SK-N-MC (cell line): ENCODE measurements at regions not wholly inside any gene's neighbourhood (a gene's known extent, or its start where the extent isn't known, plus 50 kb on each side); places are given as distances from the start of the nearest gene placed in this dataset.

Experiments
- EZH2 ChIP-seq: fragments of 200-600 bp; sonication (generic); IDR thresholded peaks from one replicate; pipeline ENCODE4 v1.6.1; 2017; ENCODE audit warnings: antibody characterized with exemption
- POLR2AphosphoS5 ChIP-seq: IDR thresholded peaks from 2 replicates; pipeline ENCODE4 v1.6.1; 2012; ENCODE audit warnings: mild to moderate bottlenecking, low read depth, low read length, borderline replicate concordance

- TF ChIP-seq EZH2, result no peak
- no peak for TF ChIP-seq POLR2AphosphoS5
Observed at GRCh38 chrX:109926743-109927662, 75.9 kb upstream of the TMEM164 start.
